ENCODE measurements at regions not wholly inside any gene's neighbourhood (a gene's known extent, or its start where the extent isn't known, plus 50 kb on each side); places are given as distances from the start of the nearest gene placed in this dataset.

DNA sequence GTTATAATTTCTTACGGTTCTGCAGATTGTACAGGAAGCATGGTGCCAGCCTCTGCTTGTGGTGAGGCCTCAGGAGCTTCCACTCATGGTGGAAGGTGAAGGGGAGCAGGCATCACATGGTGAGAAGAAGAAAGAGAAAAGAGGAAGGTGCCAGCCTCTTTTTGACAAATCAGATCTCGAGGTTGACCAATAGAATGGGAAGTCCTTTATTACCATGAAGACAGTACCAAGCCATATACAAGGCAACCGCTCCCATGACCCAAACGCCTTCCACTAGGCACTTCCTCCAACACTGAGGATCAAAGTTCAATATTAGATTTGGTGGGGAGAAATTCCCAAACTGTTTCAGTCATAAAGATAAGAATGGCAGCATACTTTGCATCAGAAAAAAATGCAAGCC, 502.8 kb downstream of the GLRX3 start:
- no peak overlapping the region for H3K4me3 ChIP-seq
- H3K27me3 ChIP-seq: no peaks in the 10 kb centered on the region
- no peak for DNase-seq (ENCODE audit: low read depth in 1 of 2, low spot score in 1 of 2)
- H3K9me3 ChIP-seq (ENCODE audit: low read depth): no peaks in the 10 kb centered on the region
- H3K27ac ChIP-seq: no peak overlapping the region
- H3K36me3 ChIP-seq: no peaks in the 10 kb centered on the region
- peaks cover 6% of the 10 kb centered on the region for H3K4me1 ChIP-seq (ENCODE audit: low read depth)
- TF ChIP-seq CTCF (IDR thresholded peaks at IDR 0.05; ENCODE audit: low read depth, low read length): no peak

GRCh38 chr10:130642926-130643325, 506.7 kb downstream of the GLRX3 start:
- Histone ChIP-seq H3K36me3 (no peaks in the 10 kb centered on the region), H3K27me3 (no peaks in the 10 kb centered on the region), H3K9me3 (ENCODE audit: low read depth) (no peaks in the 10 kb centered on the region), H3K4me1 (ENCODE audit: low read depth) (peaks cover 5% of the 10 kb centered on the region), H3K27ac (no peak overlapping the region), H3K4me3 (no peak overlapping the region)
- no peak for TF ChIP-seq CTCF (IDR thresholded peaks at IDR 0.05; ENCODE audit: low read depth, low read length)
- no peak for DNase-seq (ENCODE audit: low read depth in 1 of 2, low spot score in 1 of 2)

- H3K4me3 ChIP-seq: no peak overlapping the region
- no peaks in the 10 kb centered on the region for H3K27me3 ChIP-seq
- no peak for TF ChIP-seq CTCF (IDR thresholded peaks at IDR 0.05; ENCODE audit: low read depth, low read length)
- H3K9me3 ChIP-seq (ENCODE audit: low read depth): no peaks in the 10 kb centered on the region
- H3K27ac ChIP-seq: no peak overlapping the region
- DNase-seq (ENCODE audit: low read depth in 1 of 2, low spot score in 1 of 2): no peak
- no peaks in the 10 kb centered on the region for H3K36me3 ChIP-seq
- H3K4me1 ChIP-seq (ENCODE audit: low read depth): peaks cover 5% of the 10 kb centered on the region
These were observed 511.1 kb downstream of the GLRX3 start for GRCh38 chr10:130647341-130647740.

GRCh38 chr10:130648807-130649206, 512.6 kb downstream of the GLRX3 start:
- H3K36me3 ChIP-seq: no peaks in the 10 kb centered on the region
- H3K4me1 ChIP-seq (ENCODE audit: low read depth): peaks cover 5% of the 10 kb centered on the region
- no peak for TF ChIP-seq CTCF (IDR thresholded peaks at IDR 0.05; ENCODE audit: low read depth, low read length)
- no peak overlapping the region for H3K4me3 ChIP-seq
- H3K27me3 ChIP-seq: no peaks in the 10 kb centered on the region
- H3K27ac ChIP-seq: no peak overlapping the region
- no peaks in the 10 kb centered on the region for H3K9me3 ChIP-seq (ENCODE audit: low read depth)
- no peak for DNase-seq (ENCODE audit: low read depth in 1 of 2, low spot score in 1 of 2)

- no peaks in the 10 kb centered on the region for H3K36me3 ChIP-seq
- H3K27me3 ChIP-seq: no peaks in the 10 kb centered on the region
- no peak overlapping the region for H3K4me3 ChIP-seq
- no peak for TF ChIP-seq CTCF (IDR thresholded peaks at IDR 0.05; ENCODE audit: low read depth, low read length)
- no peak for DNase-seq (ENCODE audit: low read depth in 1 of 2, low spot score in 1 of 2)
- H3K9me3 ChIP-seq (ENCODE audit: low read depth): no peaks in the 10 kb centered on the region
- H3K4me1 ChIP-seq (ENCODE audit: low read depth): no peaks in the 10 kb centered on the region
- no peak overlapping the region for H3K27ac ChIP-seq
These were observed 516.4 kb downstream of the GLRX3 start for GRCh38 chr10:130652544-130652943.
